IMR-90 (cell line): ENCODE measurements at regions not wholly inside any gene's neighbourhood (a gene's known extent, or its start where the extent isn't known, plus 50 kb on each side); places are given as distances from the start of the nearest gene placed in this dataset.

ENCODE experiments used
- ATAC-seq: fragments of 200-7000 bp; cut with Tn5 transposase; 2 replicates; pipeline ENCODE4 v1.9.1; 2020; ENCODE audit warnings: low read depth, mild to moderate bottlenecking, moderate library complexity
- BruUV-seq: library from RNA; stranded (reverse); fragments of 400-500 nt; replicated peaks from 2 replicates; lab custom pipeline; 2021; lab: Mats Ljungman, UMichigan
- CTCF ChIA-PET: fragments of 300-600 bp; formaldehyde crosslinking; extraction: SDS; loops from one replicate; lab custom pipeline; 2021; ENCODE audit warnings: antibody characterized with exemption; lab: Yijun Ruan, JAX
- POLR2A ChIA-PET: fragments of 300-600 bp; sonication (Branson Sonifier 250); formaldehyde crosslinking; loops from one replicate; lab custom pipeline; 2022; ENCODE audit warnings: antibody characterized with exemption; ENCODE audit not compliant: unreplicated experiment; lab: Charles Lee
- DNase-seq: peaks from one replicate; pipeline ENCODE4 v3.0.0; 2013
- H2AFZ ChIP-seq: replicated peaks from 2 replicates; pipeline ENCODE3; 2013; ENCODE audit warnings: low read length, mild to moderate bottlenecking; ENCODE audit not compliant: poor library complexity
- H2AK5ac ChIP-seq: 2 replicates; pipeline ENCODE4 v1.6.1; 2013; ENCODE audit warnings: low read depth, low read length, inconsistent platforms
- H2AK9ac ChIP-seq: replicated peaks from 2 replicates; pipeline ENCODE3; 2013; ENCODE audit warnings: mild to moderate bottlenecking, low read depth, low read length, moderate library complexity; ENCODE audit not compliant: poor library complexity
- H2BK120ac ChIP-seq: 2 replicates; pipeline ENCODE4 v1.6.1; 2013; ENCODE audit warnings: low read depth, low read length, inconsistent platforms
- H2BK15ac ChIP-seq: 3 replicates; pipeline ENCODE4 v1.6.1; 2013; ENCODE audit warnings: low read depth, low read length, inconsistent platforms
- H2BK20ac ChIP-seq: 2 replicates; pipeline ENCODE4 v1.6.1; 2013; ENCODE audit warnings: low read depth, mild to moderate bottlenecking, inconsistent platforms, low read length, moderate library complexity
- H2BK5ac ChIP-seq: 2 replicates; pipeline ENCODE4 v1.6.1; 2013; ENCODE audit warnings: mild to moderate bottlenecking, low read depth, low read length, inconsistent platforms; ENCODE audit not compliant: poor library complexity, severe bottlenecking
- H3K14ac ChIP-seq: replicated peaks from 2 replicates; pipeline ENCODE4 v1.6.1; 2013; ENCODE audit warnings: low read depth, low read length, inconsistent platforms
- H3K18ac ChIP-seq: 2 replicates; pipeline ENCODE4 v1.6.1; 2013; ENCODE audit warnings: low read depth, low read length, control low read depth
- H3K23ac ChIP-seq: 2 replicates; pipeline ENCODE4 v1.6.1; 2013; ENCODE audit warnings: low read depth, low read length, inconsistent platforms
- H3K27ac ChIP-seq: 2 replicates; pipeline ENCODE4 v1.5.1; 2013; ENCODE audit warnings: mild to moderate bottlenecking, control low read depth, low read length; ENCODE audit not compliant: insufficient read depth
- H3K27me3 ChIP-seq: 2 replicates; pipeline ENCODE4 v1.6.1; 2013; ENCODE audit warnings: low read length; ENCODE audit not compliant: control insufficient read depth, insufficient read depth
- H3K36me3 ChIP-seq: 2 replicates; pipeline ENCODE4 v1.6.1; 2013; ENCODE audit warnings: low read length, mixed read lengths; ENCODE audit not compliant: control insufficient read depth, insufficient read depth
- H3K4ac ChIP-seq: 2 replicates; pipeline ENCODE4 v1.6.1; 2013; ENCODE audit warnings: low read depth, low read length, inconsistent platforms
- H3K4me1 ChIP-seq: 2 replicates; pipeline ENCODE4 v1.6.1; 2013; ENCODE audit warnings: low read length, mixed read lengths; ENCODE audit not compliant: control insufficient read depth, insufficient read depth
- H3K4me2 ChIP-seq: 2 replicates; pipeline ENCODE4 v1.6.1; 2013; ENCODE audit warnings: low read depth, mild to moderate bottlenecking, control low read depth, low read length, moderate library complexity
- H3K4me3 ChIP-seq: 2 replicates; pipeline ENCODE4 v1.5.1; 2013; ENCODE audit warnings: low read depth, mild to moderate bottlenecking, control low read depth, low read length, moderate library complexity; ENCODE audit not compliant: insufficient read depth
- H3K56ac ChIP-seq: 2 replicates; pipeline ENCODE4 v1.6.1; 2013; ENCODE audit warnings: low read length, inconsistent platforms; ENCODE audit not compliant: insufficient read depth; ENCODE audit errors: extremely low read depth
- H3K79me1 ChIP-seq, 2 experiments: 2 replicates each; pipeline ENCODE4 v1.6.1; 2013; ENCODE audit warnings: low read length in 2 of 2, inconsistent platforms in 1 of 2, low read depth in 1 of 2
- H3K9ac ChIP-seq: 2 replicates; pipeline ENCODE4 v1.6.1; 2013; ENCODE audit warnings: low read depth, low read length, control low read depth
- H3K9me1 ChIP-seq: 2 replicates; pipeline ENCODE4 v1.6.1; 2013; ENCODE audit warnings: low read length, inconsistent platforms; ENCODE audit not compliant: insufficient read depth
- H3K9me3 ChIP-seq: 2 replicates; pipeline ENCODE4 v1.6.1; 2013; ENCODE audit warnings: low read length; ENCODE audit not compliant: control insufficient read depth, insufficient read depth
- H4K20me1 ChIP-seq: 2 replicates; pipeline ENCODE4 v1.6.1; 2013; ENCODE audit warnings: low read length, inconsistent platforms; ENCODE audit not compliant: insufficient read depth
- H4K5ac ChIP-seq: 2 replicates; pipeline ENCODE4 v1.6.1; 2013; ENCODE audit warnings: mild to moderate bottlenecking, low read depth, low read length, control low read depth
- H4K8ac ChIP-seq, 2 experiments: 2 replicates each; pipeline ENCODE4 v1.6.1; 2013; ENCODE audit warnings: low read depth in 2 of 2, low read length in 2 of 2, control low read depth in 1 of 2, inconsistent platforms in 1 of 2
- H4K91ac ChIP-seq: 2 replicates; pipeline ENCODE4 v1.6.1; 2013; ENCODE audit warnings: low read depth, low read length, inconsistent platforms; ENCODE audit not compliant: insufficient read depth
- MXI1 ChIP-seq: IDR thresholded peaks from 2 replicates; pipeline ENCODE4 v1.6.1; 2012; ENCODE audit warnings: low read depth, mild to moderate bottlenecking, low read length, moderate library complexity, borderline replicate concordance
- NFE2L2 ChIP-seq: fragments of 150-350 bp; IDR thresholded peaks from 2 replicates; pipeline ENCODE4 v1.6.1; 2016; ENCODE audit warnings: low read depth, mild to moderate bottlenecking, low read length
- WGBS, 2 experiments: methylation state at CpG; one replicate each; pipeline versions ENCODE4 v1.1.5 to v1.1.7; 2013; ENCODE audit warnings: missing lambda C conversion rate in 2 of 2; ENCODE audit not compliant: insufficient read length in 1 of 2; ENCODE audit errors: extremely low coverage in 2 of 2; 5-methylcytosine and 5-hydroxymethylcytosine counted together
- dilution Hi-C: fragments of 300-500 bp; cut with HindIII; formaldehyde crosslinking; loops from one replicate; pipeline ENCODE4 v1.14.3; 2018; ENCODE audit warnings: low sequenced_read_pairs; ENCODE audit not compliant: unreplicated experiment
- in situ Hi-C: fragments of 300-500 bp; cut with MboI; formaldehyde crosslinking; loops from 3 replicates; pipeline ENCODE4 v1.14.3; 2019; ENCODE audit warnings: low sequenced_read_pairs, inconsistent platforms, mixed read lengths
- intact Hi-C: fragments of 100-400 bp; cut with micrococcal nuclease; formaldehyde crosslinking; loops from 2 replicates; pipeline ENCODE4 v1.10.0; 2022

DNA sequence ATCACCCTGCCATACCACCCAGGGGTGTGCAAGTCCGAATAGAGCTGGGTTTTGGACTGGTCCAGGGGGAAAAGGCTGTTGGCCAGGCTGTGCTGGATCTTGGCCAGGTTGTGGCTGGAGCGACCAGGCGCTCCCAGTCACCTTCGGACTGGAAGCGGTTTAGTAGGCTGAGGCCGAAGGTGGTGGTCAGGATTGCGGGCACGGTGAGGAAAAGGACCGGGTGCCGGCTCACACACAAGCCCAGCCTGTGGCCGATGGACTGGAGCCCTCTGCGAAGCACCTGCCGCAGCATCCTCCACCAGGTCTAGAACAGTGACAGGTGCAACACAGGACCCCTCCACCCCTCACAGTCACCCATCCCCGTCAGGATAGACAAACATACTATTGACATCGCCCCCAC, 590.6 kb upstream of the PTCHD4 start:
- Histone ChIP-seq H3K4me1 (no peaks in the 10 kb centered on the region), H2BK5ac (no peak overlapping the region), H4K91ac (no peak overlapping the region), H2AFZ (no peak overlapping the region), H3K36me3 (no peaks in the 10 kb centered on the region), H2AK9ac (no peak overlapping the region), H3K18ac (no peak overlapping the region), H3K23ac (no peak overlapping the region), H3K14ac (no peak overlapping the region), H3K4me3 (no peak overlapping the region), H2BK15ac (no peak overlapping the region), H2BK20ac (no peak overlapping the region), H4K20me1 (no peaks in the 10 kb centered on the region), H3K9ac (no peak overlapping the region), H3K27ac (no peak overlapping the region), H4K5ac (no peak overlapping the region), H3K79me1 (no peaks in the 10 kb centered on the region), H3K9me3 (no peaks in the 10 kb centered on the region), H3K9me1 (no peaks in the 10 kb centered on the region), H4K8ac (no peak overlapping the region), H3K27me3 (no peaks in the 10 kb centered on the region), H3K4ac (no peak overlapping the region), H3K56ac (no peak overlapping the region), H3K4me2 (no peak overlapping the region), H2AK5ac (no peak overlapping the region), H2BK120ac (no peak overlapping the region)
- ChIA-PET POLR2A (no interaction called here), CTCF (no interaction called here)
- no TSS peak for BruUV-seq
- intact Hi-C loops (no loop called here), in situ Hi-C loops (no loop called here), dilution Hi-C loops (no loop called here)
- ATAC-seq, result no peak
- TF ChIP-seq NFE2L2 (no peak), MXI1 (no peak)
- no peak for DNase-seq
- 73% methylated on average over 4 of the region's 15 CpGs; no CpG with 5 or more reads in 1 of the 2 experiments for WGBS, 2 experiments
